Motor neuron (in vitro differentiated cells): ENCODE measurements at regions not wholly inside any gene's neighbourhood (a gene's known extent, or its start where the extent isn't known, plus 50 kb on each side); places are given as distances from the start of the nearest gene placed in this dataset.
A peak's percentile ranks its signal among the peaks of the same experiment; 100 is the strongest.

Source experiments
- ATAC-seq, 8 experiments: fragments of 200-7000 bp; cut with Tn5 transposase; replicated peaks in 6 of 8; 2 replicates each; pipeline ENCODE4 v1.8.0; 2021; ENCODE audit warnings: mild to moderate bottlenecking in 8 of 8, moderate library complexity in 8 of 8
- H3K27ac ChIP-seq, 2 donors: fragments of 250-450 bp; sonication (Bioruptor Pico); 2 replicates each; pipeline ENCODE4 v1.9.0; 2021; ENCODE audit warnings: antibody characterized with exemption in 2 of 2, mild to moderate bottlenecking in 2 of 2, moderate library complexity in 1 of 2
- H3K4me1 ChIP-seq, 2 donors: fragments of 250-450 bp; sonication (Bioruptor Pico); replicated peaks in 1 of 2; 2 replicates each; pipeline ENCODE4 v1.6.1; 2021; ENCODE audit warnings: antibody characterized with exemption in 2 of 2, mild to moderate bottlenecking in 2 of 2, moderate library complexity in 1 of 2
- H3K4me3 ChIP-seq, 5 donors: fragments of 250-450 bp; sonication (Bioruptor Pico); 2 replicates each; pipeline ENCODE4 v1.9.0; 2021; ENCODE audit warnings: antibody characterized with exemption in 5 of 5, mild to moderate bottlenecking in 5 of 5, moderate library complexity in 4 of 5
- WGBS, 10 experiments: fragments of 450-650 bp; shearing (Covaris generic); methylation state at CpG; one replicate each; pipeline ENCODE4 v1.0.0; 2022; 5-methylcytosine and 5-hydroxymethylcytosine counted together
- in situ Hi-C, 9 experiments: fragments of 400-800 bp; cut with MboI; loops; one replicate each; pipeline ENCODE4 v1.15.0; 2021; ENCODE audit warnings: low sequenced_read_pairs in 9 of 9, low pct_unique_long_range_greater_than_20kb in 2 of 9; ENCODE audit not compliant: unreplicated experiment in 9 of 9

- Histone ChIP-seq H3K4me3 (no peak overlapping the region), H3K4me1 (peaks cover 10 to 14% of the 10 kb centered on the region in 2 donors), H3K27ac (peak overlapping the region in 1 of 2 donors; percentile 21)
- 19 to 88% (median 41%) methylated on average over 1 to 5 of the region's 6 CpGs; no CpG with 5 or more reads in 2 of the 10 experiments for WGBS, 10 experiments
- in situ Hi-C loops: no loop called here
- peak; percentile 21 to 95 (median 93) for ATAC-seq
Measured at GRCh38 chr4:56757821-56758411, 63.6 kb downstream of the SPINK2 start.

DNA sequence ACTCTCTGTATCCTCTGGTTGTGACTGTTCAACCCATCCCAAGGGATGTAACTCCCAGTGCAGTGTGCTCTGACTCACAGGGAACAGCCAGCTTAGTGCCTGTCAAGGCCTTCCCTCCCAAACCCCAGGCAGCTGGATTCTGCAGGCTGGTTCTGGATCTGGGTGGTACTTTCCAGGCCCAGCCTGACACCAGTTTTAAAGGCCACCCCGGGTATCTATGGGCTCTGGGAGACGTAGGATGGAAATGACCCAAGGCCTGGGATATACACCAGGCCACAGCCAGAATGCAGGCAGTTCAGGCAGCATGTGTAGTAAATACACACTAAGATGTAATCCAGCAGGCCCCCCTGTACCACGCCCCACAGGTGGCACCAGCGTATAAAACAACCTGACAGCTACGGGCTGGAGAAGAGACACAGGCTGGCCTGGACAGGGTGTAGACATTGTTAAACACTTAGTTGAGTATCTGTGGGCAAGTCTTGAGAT is 64.2 kb downstream of the SPINK2 start:
- Histone ChIP-seq H3K4me3 (no peak overlapping the region), H3K4me1 (peaks cover 10 to 14% of the 10 kb centered on the region in 2 donors), H3K27ac (peak overlapping the region in 1 of 2 donors; percentile 50)
- in situ Hi-C loops: no loop called here
- 56 to 100% (median 95%) methylated on average over 1 to 4 of the region's 5 CpGs; no CpG with 5 or more reads in 4 of the 10 experiments for WGBS, 10 experiments
- peak; percentile 12 to 92 (median 76) for ATAC-seq

DNA sequence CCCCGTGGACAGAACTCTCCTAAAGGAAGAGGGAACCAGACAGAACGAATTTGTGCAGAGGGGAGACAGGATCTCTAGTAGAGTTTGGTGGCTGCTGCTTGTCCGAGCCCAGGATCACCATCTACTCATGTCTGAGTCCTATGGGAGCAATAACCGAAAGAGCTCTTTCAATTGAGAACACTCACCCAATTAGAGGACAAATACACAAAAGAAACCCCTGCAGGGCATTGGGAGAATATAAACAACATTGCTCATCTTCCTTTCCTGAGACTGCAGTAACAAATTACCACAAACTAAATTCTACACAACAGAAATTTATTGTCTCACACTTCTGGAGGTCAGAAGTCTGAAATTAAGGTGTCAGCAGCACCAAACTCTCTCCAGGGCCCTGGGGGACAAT is 65.6 kb downstream of the SPINK2 start:
- in situ Hi-C loops: no loop called here
- WGBS, 10 experiments: 0 to 83% (median 57%) methylated on average over 1 to 4 of the region's 4 CpGs; no CpG with 5 or more reads in 1 of the 10 experiments
- Histone ChIP-seq H3K27ac (no peak overlapping the region), H3K4me3 (no peak overlapping the region), H3K4me1 (peaks cover 10 to 14% of the 10 kb centered on the region in 2 donors)
- no peak for ATAC-seq

- in situ Hi-C loops: no loop called here
- WGBS, 10 experiments: 0 to 92% (median 61%) methylated on average over 1 to 2 of the region's 2 CpGs; no CpG with 5 or more reads in 2 of the 10 experiments
- no peak for ATAC-seq
Measured at GRCh38 chr4:56752985-56753384, 68.5 kb downstream of the SPINK2 start.

DNA sequence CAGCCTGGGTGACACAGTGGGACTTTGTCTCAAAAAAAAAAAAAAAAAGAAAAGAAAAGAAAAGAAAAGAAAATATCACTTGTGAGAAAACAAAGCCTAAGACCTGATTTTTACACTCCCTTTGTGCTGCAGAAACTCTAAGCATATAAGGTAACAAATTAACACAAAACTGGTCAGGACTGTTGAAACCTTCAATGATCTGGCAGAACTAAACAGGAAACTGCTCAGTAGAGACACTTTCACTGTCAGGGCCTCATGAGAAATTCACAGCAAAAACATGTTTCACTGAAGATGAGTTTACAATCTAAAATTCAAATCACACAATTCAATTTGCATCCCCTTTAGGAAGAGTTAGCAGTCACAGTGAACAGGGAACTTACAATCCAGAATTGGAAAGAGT is 69.1 kb upstream of the HOPX start:
- H3K27ac ChIP-seq: no peak overlapping the region
- no peaks in the 10 kb centered on the region for H3K4me1 ChIP-seq
- in situ Hi-C loops: no loop called here
- ATAC-seq: no peak
- no peak overlapping the region for H3K4me3 ChIP-seq

More at GRCh38 chr4:56752985-56753384, 68.5 kb downstream of the SPINK2 start:
- H3K4me1 ChIP-seq: peaks cover 9 to 10% of the 10 kb centered on the region in 2 donors
- no peak overlapping the region for H3K4me3 ChIP-seq
- H3K27ac ChIP-seq: no peak overlapping the region

DNA sequence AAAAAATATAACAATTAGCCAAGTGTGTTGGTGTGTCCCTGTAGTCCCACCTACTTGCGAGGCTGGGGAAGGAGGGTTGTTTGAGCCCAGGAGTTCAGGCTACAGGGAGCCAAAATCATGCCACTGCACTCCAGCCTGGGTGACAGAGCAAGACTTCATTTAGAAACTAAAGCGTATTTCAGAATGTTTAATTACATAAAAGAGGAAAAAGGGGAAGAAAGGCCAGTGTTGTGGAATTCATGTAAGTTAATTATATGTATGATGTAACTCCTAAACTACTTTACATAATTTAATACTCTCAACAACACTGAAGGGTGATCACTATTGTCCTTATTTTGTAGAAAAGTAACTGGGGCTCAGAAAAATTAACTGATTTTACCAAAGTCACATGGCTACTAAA is 67.2 kb upstream of the HOPX start:
- Histone ChIP-seq H3K4me3 (no peak overlapping the region), H3K4me1 (no peaks in the 10 kb centered on the region), H3K27ac (no peak overlapping the region)
- ATAC-seq: no peak
- WGBS, 10 experiments: 20 to 100% (median 93%) methylated on average over 1 to 2 of the region's 2 CpGs; no CpG with 5 or more reads in 5 of the 10 experiments
- in situ Hi-C loops: no loop called here

DNA sequence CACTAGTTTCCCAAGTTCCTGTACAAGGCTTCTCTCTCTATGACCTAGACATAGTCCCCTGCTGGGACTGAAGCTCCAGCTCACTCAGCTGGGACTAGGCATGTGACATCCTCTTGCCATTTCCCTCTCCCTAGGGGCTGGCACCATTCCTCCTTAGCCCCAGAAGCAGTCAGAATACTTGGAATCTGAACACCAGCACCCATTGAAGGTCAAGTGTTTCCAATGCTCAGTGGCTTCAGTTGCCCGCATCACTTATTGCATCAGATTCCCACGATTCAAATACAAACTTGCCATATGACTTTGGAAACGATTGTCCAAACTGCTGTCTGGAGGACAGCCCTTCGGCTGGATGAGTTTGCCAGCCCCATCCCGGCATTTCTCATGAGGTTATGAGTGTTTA is 65.5 kb upstream of the HOPX start:
- Histone ChIP-seq H3K4me1 (no peaks in the 10 kb centered on the region), H3K4me3 (no peak overlapping the region), H3K27ac (no peak overlapping the region)
- ATAC-seq: no peak
- in situ Hi-C loops: no loop called here
- WGBS, 10 experiments: 29 to 90% (median 77%) methylated on average over 1 to 5 of the region's 5 CpGs

DNA sequence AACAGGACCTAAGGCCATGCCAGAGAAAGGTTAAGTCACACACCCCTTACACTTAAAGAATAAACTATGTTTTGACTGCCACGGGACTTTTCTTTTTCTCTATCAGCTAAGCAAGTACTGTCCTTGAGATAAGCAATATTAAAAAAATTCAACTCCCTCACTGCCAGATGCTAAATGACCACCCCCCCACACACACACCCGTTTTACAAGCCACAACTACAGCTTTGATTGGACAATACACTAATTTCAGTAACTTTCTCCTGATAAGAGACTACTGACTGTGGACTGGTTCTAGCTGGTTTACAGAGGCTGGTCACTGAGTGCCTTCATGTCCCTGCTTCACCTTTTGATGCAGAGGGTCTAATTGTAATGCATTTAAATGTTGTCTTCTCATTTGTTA is 63.9 kb upstream of the HOPX start:
- ATAC-seq: no peak
- 0 to 83% (median 46%) methylated on average over 1 to 2 of the region's 2 CpGs; no CpG with 5 or more reads in 6 of the 10 experiments for WGBS, 10 experiments
- H3K4me1 ChIP-seq: no peaks in the 10 kb centered on the region
- H3K27ac ChIP-seq: no peak overlapping the region
- in situ Hi-C loops: no loop called here
- no peak overlapping the region for H3K4me3 ChIP-seq

- in situ Hi-C loops: no loop called here
- H3K4me3 ChIP-seq: no peak overlapping the region
- no peaks in the 10 kb centered on the region for H3K4me1 ChIP-seq
- H3K27ac ChIP-seq: no peak overlapping the region
- 0 to 100% (median 100%) methylated on average over 1 of the region's 1 CpG; no CpG with 5 or more reads in 4 of the 10 experiments for WGBS, 10 experiments
- no peak for ATAC-seq
Measured at GRCh38 chr4:56744030-56744429, 62.9 kb upstream of the HOPX start.

GRCh38 chr4:56743550-56743949 is 62.5 kb upstream of the HOPX start:
- ATAC-seq: peak in 2 of 8 experiments; percentile 16 to 34
- in situ Hi-C loops: no loop called here
- 0 to 86% (median 50%) methylated on average over 1 of the region's 1 CpG; no CpG with 5 or more reads in 3 of the 10 experiments for WGBS, 10 experiments
- Histone ChIP-seq H3K4me1 (no peaks in the 10 kb centered on the region), H3K4me3 (no peak overlapping the region), H3K27ac (no peak overlapping the region)

GRCh38 chr4:56742080-56742871 is 61.2 kb upstream of the HOPX start:
- 0 to 94% (median 75%) methylated on average over 1 to 8 of the region's 8 CpGs; no CpG with 5 or more reads in 2 of the 10 experiments for WGBS, 10 experiments
- in situ Hi-C loops: no loop called here
- Histone ChIP-seq H3K4me1 (no peaks in the 10 kb centered on the region), H3K4me3 (no peak overlapping the region), H3K27ac (no peak overlapping the region)
- no peak for ATAC-seq

GRCh38 chr4:56741595-56741994 is 60.5 kb upstream of the HOPX start:
- WGBS, 10 experiments: 8 to 100% (median 13%) methylated on average over 1 of the region's 1 CpG; no CpG with 5 or more reads in 5 of the 10 experiments
- in situ Hi-C loops: no loop called here
- no peak for ATAC-seq
- Histone ChIP-seq H3K4me1 (no peaks in the 10 kb centered on the region), H3K27ac (no peak overlapping the region), H3K4me3 (no peak overlapping the region)

DNA sequence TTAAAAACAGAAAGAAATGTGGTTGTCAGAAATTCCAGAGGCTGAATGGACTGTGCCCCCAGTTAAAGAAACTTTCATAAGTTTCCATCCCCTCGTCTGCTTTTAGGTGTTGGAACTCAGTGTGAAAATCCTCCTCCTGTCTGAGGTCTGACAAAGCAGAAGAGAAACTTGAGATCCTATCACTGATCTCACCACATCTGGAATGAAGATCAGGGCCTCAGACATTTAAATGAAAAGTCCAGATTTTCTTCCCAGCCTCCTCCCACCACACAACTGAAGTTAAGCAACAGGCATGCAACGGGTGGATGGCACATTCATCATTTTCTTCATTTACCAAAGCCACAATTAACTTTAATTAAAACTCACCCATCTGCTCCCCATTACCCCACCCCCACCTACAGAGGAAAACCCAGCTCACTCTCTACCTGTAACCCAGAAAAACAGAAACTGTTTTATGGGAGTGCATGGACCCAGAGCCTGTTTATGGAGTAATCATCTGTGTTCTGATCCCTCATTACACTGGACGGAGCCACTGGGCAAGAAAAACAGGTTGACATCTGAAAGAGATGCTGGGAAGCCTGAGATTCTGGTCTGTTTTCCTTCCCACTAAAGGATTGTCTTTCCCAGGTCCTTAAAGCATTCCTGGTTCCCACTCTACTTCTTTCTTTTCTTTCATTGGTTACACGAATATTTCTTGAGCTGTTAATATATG is 58.1 kb upstream of the HOPX start:
- in situ Hi-C loops: no loop called here
- WGBS, 10 experiments: 8 to 83% (median 41%) methylated on average over 1 to 3 of the region's 4 CpGs
- Histone ChIP-seq H3K4me1 (no peaks in the 10 kb centered on the region), H3K4me3 (no peak overlapping the region), H3K27ac (no peak overlapping the region)
- peak in 2 of 8 experiments; percentile 79 to 81 for ATAC-seq
